ENCODE measurements at regions not wholly inside any gene's neighbourhood (a gene's known extent, or its start where the extent isn't known, plus 50 kb on each side); places are given as distances from the start of the nearest gene placed in this dataset.
"Not testable (repeated sequence)": the region's sequence is repeated elsewhere in the genome, so short reads cannot be mapped to it uniquely, and the experiment has no call there.

DNA sequence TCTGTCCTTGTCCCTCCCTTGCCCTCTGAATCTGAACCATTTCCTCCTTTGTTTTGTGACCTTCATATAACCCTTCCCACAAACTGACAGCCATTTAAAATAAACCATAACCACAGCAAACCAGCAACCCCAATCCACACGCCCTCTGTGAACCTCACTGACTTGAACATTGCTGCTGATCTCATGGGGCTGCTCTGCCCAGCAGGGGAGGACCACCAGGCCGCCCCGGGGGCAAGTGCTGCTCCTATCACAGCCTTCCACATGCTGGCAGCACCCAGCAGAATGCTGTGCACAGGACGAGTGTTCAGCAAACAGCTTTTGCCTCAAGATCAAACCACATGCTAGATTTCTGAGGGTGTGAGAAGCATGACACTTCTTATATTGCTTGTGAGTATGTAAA is 73.9 kb upstream of the UXS1 start:
- no peak for DNase-seq (ENCODE audit: extremely low read depth, low read depth)

- DNase-seq (ENCODE audit: extremely low read depth, low read depth) = no peak
Measured at GRCh38 chr2:106261871-106262321, 67.8 kb upstream of the UXS1 start.

GRCh38 chr2:106258859-106259258 is 64.8 kb upstream of the UXS1 start:
- not testable (repeated sequence) for DNase-seq (ENCODE audit: extremely low read depth, low read depth)

DNA sequence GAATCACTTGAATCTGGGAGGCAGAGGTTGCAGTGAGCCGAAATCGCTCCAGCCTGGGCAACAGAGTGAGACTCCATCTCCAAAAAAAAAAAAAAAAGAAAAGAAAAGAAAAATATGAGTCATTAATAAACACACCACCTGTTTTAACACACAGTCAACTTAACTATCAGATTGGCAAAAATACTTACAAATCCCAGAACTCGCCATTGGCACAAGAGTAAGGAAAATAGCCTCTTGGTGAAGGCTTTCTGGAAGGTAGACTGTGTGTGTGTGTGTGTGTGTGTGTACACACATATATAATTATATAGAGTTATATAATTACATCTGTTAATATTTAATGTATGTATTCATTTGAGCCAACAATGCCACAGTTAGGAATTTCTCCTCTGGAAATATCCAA is 63.7 kb upstream of the UXS1 start:
- no peak for DNase-seq (ENCODE audit: extremely low read depth, low read depth)

DNA sequence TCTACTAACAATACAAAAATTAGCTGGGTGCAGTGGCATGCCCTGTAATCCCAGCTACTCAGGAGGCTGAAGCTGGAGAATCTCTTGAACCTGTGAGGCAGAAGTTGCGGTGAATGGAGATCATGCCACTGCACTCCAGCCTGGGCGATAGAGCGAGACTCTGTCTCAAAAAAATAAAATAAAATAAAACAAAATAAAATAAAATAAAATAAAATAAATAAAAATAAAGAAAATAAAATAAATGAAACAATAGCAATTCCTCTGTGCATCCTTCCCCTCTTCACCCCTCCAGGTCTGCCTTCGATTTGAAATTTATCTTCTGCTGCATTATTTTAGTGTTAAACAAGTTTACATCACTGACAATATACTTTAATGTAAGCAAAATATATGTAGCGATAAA is 63.0 kb upstream of the UXS1 start:
- no peak for DNase-seq (ENCODE audit: extremely low read depth, low read depth)

DNA sequence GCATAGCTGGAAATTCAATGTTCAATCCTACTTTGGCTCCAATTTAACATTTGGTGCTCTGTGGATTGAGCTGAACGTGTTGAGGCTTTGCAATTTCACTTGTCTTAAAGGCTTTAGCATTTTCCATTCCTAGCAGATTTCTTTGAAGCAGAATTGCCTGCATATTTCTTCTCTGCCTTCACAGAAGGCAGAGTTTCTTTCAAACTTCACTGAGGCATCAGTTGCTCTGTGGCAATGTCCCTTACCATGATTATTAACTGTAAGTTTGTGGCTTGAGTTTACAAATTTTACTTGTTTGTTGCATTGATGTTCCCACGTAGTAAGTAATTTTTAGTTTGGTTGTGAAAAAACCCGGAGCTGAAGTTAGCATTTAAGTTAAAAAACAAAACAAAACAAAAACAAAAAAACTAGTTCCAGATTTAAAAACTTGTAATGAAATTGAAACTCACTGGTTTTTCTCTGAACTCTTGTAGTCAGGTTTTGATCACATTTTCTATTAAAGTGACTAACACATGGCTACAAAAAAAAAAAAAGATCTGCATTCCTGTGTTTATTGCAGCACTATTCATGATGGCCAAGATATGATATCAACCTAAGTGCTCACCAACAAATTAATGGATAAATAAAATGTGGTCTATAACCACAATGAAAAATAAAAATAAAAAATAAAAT is 55.2 kb upstream of the UXS1 start:
- DNase-seq (ENCODE audit: extremely low read depth, low read depth) = not testable (repeated sequence)

- DNase-seq (ENCODE audit: extremely low read depth, low read depth) = not testable (repeated sequence)
Measured at GRCh38 chr2:106248548-106249151, 54.5 kb upstream of the UXS1 start.

Small RNA genes lying in the stretch of these regions (small RNA-seq; reads per million reads assigned to genes)
- 0 reads per million in 2 experiments for gene AC114755.3
